RWPE1 (cell line): ENCODE measurements at regions not wholly inside any gene's neighbourhood (a gene's known extent, or its start where the extent isn't known, plus 50 kb on each side); places are given as distances from the start of the nearest gene placed in this dataset.
"Not testable (repeated sequence)": the region's sequence is repeated elsewhere in the genome, so short reads cannot be mapped to it uniquely, and the experiment has no call there.

Experiments used
- CTCF ChIA-PET: fragments of 350-600 bp; sonication (Branson Sonifier 250); formaldehyde crosslinking; extraction: SDS; loops from one replicate; lab custom pipeline; 2021; lab: Yijun Ruan, JAX
- POLR2A ChIA-PET: fragments of 400-600 bp; formaldehyde crosslinking; extraction: SDS; loops from one replicate; lab custom pipeline; 2020; ENCODE audit warnings: antibody characterized with exemption; ENCODE audit not compliant: low non-redundant PET; lab: Yijun Ruan, JAX
- DNase-seq: peaks from one replicate; pipeline ENCODE4 v3.0.0; 2012; ENCODE audit warnings: low spot score
- H3K27ac ChIP-seq: fragments of 450-650 bp; 2 replicates; pipeline ENCODE4 v1.5.1; 2017
- TF ChIP-seq, protein P1 (sequence below): fragments of 450-650 bp; conservative IDR thresholded peaks from 2 replicates; pipeline ENCODE4 v1.5.1; 2017; ENCODE audit warnings: low read depth, mild to moderate bottlenecking

DNA sequence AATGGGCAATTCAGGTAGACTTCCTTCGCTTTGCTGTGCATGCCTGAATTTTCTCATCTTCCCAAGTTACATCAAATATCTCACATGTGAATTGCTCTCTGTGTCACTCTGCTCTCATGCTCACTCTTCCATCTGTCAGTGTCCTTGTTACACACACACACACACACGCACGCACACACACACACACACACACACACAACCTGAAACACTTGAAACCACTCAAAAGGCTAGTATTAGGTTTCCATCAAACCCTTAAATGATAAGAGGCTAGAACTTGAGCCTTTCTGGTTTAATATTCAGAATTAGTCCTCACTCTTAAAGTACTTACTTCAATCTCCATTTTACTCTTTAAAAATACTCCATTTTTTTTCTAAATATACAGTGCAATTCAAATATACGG is 282.4 kb downstream of the C11orf87 start:
- no peak for DNase-seq
- CTCF ChIA-PET, result interaction anchor here (0.7 kb wide), 1 partner anchor 137 kb away, joined by 5 read pairs; no protein-coding TSS in a partner anchor
- TF ChIP-seq, protein P1, sequence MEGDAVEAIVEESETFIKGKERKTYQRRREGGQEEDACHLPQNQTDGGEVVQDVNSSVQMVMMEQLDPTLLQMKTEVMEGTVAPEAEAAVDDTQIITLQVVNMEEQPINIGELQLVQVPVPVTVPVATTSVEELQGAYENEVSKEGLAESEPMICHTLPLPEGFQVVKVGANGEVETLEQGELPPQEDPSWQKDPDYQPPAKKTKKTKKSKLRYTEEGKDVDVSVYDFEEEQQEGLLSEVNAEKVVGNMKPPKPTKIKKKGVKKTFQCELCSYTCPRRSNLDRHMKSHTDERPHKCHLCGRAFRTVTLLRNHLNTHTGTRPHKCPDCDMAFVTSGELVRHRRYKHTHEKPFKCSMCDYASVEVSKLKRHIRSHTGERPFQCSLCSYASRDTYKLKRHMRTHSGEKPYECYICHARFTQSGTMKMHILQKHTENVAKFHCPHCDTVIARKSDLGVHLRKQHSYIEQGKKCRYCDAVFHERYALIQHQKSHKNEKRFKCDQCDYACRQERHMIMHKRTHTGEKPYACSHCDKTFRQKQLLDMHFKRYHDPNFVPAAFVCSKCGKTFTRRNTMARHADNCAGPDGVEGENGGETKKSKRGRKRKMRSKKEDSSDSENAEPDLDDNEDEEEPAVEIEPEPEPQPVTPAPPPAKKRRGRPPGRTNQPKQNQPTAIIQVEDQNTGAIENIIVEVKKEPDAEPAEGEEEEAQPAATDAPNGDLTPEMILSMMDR, result no peak
- POLR2A ChIA-PET, result no interaction called here
- H3K27ac ChIP-seq, result no peak overlapping the region

- ChIA-PET POLR2A (no interaction called here), CTCF (no interaction called here)
- no peak overlapping the region for H3K27ac ChIP-seq
- TF ChIP-seq, protein P1, result no peak
- no peak for DNase-seq
These were observed 285.0 kb downstream of the C11orf87 start for GRCh38 chr11:109706945-109707344.

GRCh38 chr11:109707411-109707810 is 285.4 kb downstream of the C11orf87 start:
- POLR2A ChIA-PET, result no interaction called here
- TF ChIP-seq, protein P1, result no peak
- CTCF ChIA-PET, result no interaction called here
- DNase-seq, result no peak
- no peak overlapping the region for H3K27ac ChIP-seq

GRCh38 chr11:109708184-109708583 is 286.2 kb downstream of the C11orf87 start:
- no peak overlapping the region for H3K27ac ChIP-seq
- POLR2A ChIA-PET, result no interaction called here
- DNase-seq, result no peak
- CTCF ChIA-PET, result no interaction called here
- TF ChIP-seq, protein P1, result no peak

DNA sequence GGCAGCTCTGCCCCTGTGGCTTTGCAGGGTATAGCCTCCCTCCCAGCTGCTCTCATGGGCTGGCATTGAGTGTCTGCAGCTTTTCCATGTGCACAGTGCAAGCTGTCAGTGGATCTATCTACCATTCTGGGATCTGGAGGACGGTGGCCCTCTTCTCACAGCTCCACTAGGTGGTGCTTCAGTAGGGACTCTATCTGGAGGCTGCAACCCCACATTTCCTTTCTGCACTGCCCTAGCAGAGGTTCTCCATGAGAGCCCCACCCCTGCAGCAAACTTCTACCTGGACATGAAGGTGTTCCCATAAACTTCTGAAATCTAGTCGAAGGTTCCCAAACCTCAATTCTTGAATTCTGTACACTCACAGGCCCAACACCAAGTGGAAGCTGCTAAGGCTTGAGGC is 292.5 kb downstream of the C11orf87 start:
- POLR2A ChIA-PET, DNase-seq, CTCF ChIA-PET, H3K27ac ChIP-seq: not testable (repeated sequence)

DNA sequence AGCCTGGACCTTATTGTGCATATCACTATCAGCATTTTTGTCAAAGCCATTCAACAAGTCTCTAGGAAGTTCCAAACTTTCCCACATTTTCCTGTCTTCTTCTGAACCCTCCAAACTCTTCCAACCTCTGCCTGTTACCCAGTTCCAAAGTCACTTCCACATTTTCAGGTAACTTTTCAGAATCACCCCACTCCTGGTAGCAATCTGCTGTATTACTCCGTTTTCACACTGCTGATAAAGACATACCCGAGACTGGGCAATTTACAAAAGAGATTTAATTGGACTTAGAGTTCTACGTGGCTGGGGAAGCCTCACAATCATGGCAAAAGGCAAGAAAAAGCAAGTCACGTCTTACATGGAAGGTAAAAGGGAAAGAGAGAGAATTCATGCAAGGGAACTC is 293.4 kb downstream of the C11orf87 start:
- CTCF ChIA-PET, POLR2A ChIA-PET, DNase-seq: not testable (repeated sequence)

GRCh38 chr11:109726061-109726460 is 304.1 kb downstream of the C11orf87 start:
- ChIA-PET CTCF (no interaction called here), POLR2A (no interaction called here)
- TF ChIP-seq, protein P1, result no peak
- peak; percentile 15 for DNase-seq
- no peak overlapping the region for H3K27ac ChIP-seq

More for the DNA sequence above, 293.4 kb downstream of the C11orf87 start:
- not testable (repeated sequence) for H3K27ac ChIP-seq

- DNase-seq, result peak; percentile 51
- TF ChIP-seq, protein P1, result no peak
- ChIA-PET POLR2A (no interaction called here), CTCF (no interaction called here)
- no peak overlapping the region for H3K27ac ChIP-seq
These were observed 306.1 kb downstream of the C11orf87 start for GRCh38 chr11:109728056-109728455.
